ENCODE measurements at regions not wholly inside any gene's neighbourhood (a gene's known extent, or its start where the extent isn't known, plus 50 kb on each side); places are given as distances from the start of the nearest gene placed in this dataset.

DNA sequence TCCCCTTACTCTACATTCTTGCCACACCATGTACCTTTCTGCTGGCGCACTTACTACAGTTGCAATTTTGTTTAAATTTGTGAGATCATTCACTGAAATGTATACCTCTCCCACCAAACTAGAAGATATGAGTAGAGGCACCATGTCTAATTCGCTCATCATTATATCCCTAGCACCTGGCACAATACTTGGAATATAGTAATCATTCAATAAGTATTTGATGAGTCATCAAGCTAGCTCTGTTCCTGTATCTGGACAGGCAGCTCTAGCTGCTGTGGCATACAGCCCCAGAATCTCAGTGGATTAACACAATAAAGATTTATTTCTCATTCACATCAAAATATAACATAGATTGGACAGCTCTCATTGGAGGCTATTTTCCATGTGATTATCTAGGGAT, 245.9 kb downstream of the IDS start:
- H4K20me1 ChIP-seq (ENCODE audit: insufficient read depth, low read length), result no peaks in the 10 kb centered on the region

DNA sequence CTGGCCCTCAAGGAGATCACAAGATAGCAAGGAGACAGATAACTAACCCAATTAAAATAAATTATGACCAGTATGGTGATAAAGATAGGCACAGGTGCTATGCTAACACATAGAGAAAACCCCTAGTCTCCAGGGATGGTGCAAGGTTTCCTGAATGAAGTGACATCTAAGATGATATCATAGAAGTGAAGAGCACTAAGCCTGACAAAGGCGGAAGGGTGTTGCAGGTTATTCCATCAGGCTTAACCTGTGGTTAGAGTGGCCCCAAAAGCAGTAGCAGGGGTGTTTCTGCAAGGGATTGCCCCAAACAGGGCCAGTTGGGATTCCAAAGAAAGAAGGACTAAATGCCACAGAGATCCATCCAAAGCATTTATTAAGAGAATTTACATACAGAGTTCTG, 249.2 kb downstream of the IDS start:
- Histone ChIP-seq H3K4me2 (ENCODE audit: low read length) (no peak overlapping the region), H2AFZ (ENCODE audit: low read depth, low read length) (no peak overlapping the region), H3K79me2 (ENCODE audit: low read length) (no peaks in the 10 kb centered on the region), H3K27ac (ENCODE audit: low read length) (no peak overlapping the region), H3K9me3 (ENCODE audit: insufficient read depth, low read length) (no peaks in the 10 kb centered on the region), H3K27me3 (ENCODE audit: low read depth, low read length) (no peaks in the 10 kb centered on the region), H3K9ac (ENCODE audit: low read length) (no peak overlapping the region), H4K20me1 (ENCODE audit: insufficient read depth, low read length) (no peaks in the 10 kb centered on the region), H3K4me1 (ENCODE audit: low read length) (no peaks in the 10 kb centered on the region), H3K36me3 (replicated peaks; ENCODE audit: low read depth, low read length) (no peaks in the 10 kb centered on the region), H3K4me3 (ENCODE audit: low read length) (no peak overlapping the region)
- no peak for TF ChIP-seq EZH2phosphoT487 (IDR thresholded peaks at IDR 0.05; ENCODE audit: low read depth)
- TF ChIP-seq, protein P1, sequence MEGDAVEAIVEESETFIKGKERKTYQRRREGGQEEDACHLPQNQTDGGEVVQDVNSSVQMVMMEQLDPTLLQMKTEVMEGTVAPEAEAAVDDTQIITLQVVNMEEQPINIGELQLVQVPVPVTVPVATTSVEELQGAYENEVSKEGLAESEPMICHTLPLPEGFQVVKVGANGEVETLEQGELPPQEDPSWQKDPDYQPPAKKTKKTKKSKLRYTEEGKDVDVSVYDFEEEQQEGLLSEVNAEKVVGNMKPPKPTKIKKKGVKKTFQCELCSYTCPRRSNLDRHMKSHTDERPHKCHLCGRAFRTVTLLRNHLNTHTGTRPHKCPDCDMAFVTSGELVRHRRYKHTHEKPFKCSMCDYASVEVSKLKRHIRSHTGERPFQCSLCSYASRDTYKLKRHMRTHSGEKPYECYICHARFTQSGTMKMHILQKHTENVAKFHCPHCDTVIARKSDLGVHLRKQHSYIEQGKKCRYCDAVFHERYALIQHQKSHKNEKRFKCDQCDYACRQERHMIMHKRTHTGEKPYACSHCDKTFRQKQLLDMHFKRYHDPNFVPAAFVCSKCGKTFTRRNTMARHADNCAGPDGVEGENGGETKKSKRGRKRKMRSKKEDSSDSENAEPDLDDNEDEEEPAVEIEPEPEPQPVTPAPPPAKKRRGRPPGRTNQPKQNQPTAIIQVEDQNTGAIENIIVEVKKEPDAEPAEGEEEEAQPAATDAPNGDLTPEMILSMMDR (IDR thresholded peaks at IDR 0.05; ENCODE audit: low read depth, low read length), result no peak

More for the DNA sequence above, 245.9 kb downstream of the IDS start:
- H3K36me3 ChIP-seq (replicated peaks; ENCODE audit: low read depth, low read length), result no peaks in the 10 kb centered on the region
- no peak overlapping the region for H2AFZ ChIP-seq (ENCODE audit: low read depth, low read length)
- no peak overlapping the region for H3K27ac ChIP-seq (ENCODE audit: low read length)
- H3K4me3 ChIP-seq (ENCODE audit: low read length), result no peak overlapping the region
- no peaks in the 10 kb centered on the region for H3K27me3 ChIP-seq (ENCODE audit: low read depth, low read length)
- no peaks in the 10 kb centered on the region for H3K4me1 ChIP-seq (ENCODE audit: low read length)
- H3K79me2 ChIP-seq (ENCODE audit: low read length), result no peaks in the 10 kb centered on the region
- no peak for TF ChIP-seq EZH2phosphoT487 (IDR thresholded peaks at IDR 0.05; ENCODE audit: low read depth)
- TF ChIP-seq, protein P1 (IDR thresholded peaks at IDR 0.05; ENCODE audit: low read depth, low read length), result no peak
- no peak overlapping the region for H3K4me2 ChIP-seq (ENCODE audit: low read length)
- H3K9ac ChIP-seq (ENCODE audit: low read length), result no peak overlapping the region
- no peaks in the 10 kb centered on the region for H3K9me3 ChIP-seq (ENCODE audit: insufficient read depth, low read length)

DNA sequence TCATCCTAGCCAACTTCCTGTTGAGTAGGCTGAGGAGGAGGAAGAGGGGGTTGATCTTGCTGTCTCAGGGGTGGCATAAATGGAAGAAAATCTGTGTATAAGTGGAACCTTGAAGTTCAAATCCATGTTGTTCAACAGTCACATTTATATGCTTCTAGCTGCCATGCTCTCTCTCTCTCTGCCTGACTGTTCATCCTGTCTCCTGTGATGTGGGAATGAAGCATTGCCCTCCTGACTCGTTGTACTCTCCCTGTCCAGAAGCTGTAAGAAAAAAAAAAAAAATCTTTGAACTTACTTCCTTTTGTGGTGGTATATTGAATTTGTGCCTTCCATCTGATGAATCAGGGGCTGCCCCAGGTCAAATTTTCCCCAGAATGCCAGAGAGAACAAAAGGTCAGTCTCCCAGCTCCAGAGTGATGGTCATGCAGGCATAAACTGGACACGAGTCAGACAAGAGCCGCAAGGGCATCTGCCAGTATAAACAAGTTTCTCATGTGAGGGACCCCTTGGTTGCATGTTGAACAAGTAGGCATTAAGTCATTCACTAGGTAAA, 257.0 kb downstream of the IDS start:
- no peaks in the 10 kb centered on the region for H3K36me3 ChIP-seq (replicated peaks; ENCODE audit: low read depth, low read length)
- H3K9me3 ChIP-seq (ENCODE audit: insufficient read depth, low read length), result no peaks in the 10 kb centered on the region
- H2AFZ ChIP-seq (ENCODE audit: low read depth, low read length), result no peak overlapping the region
- TF ChIP-seq EZH2phosphoT487 (IDR thresholded peaks at IDR 0.05; ENCODE audit: low read depth), result no peak
- TF ChIP-seq, protein P1 (IDR thresholded peaks at IDR 0.05; ENCODE audit: low read depth, low read length), result no peak
- no peak overlapping the region for H3K9ac ChIP-seq (ENCODE audit: low read length)
- no peak overlapping the region for H3K27ac ChIP-seq (ENCODE audit: low read length)
- no peaks in the 10 kb centered on the region for H3K79me2 ChIP-seq (ENCODE audit: low read length)
- H3K4me3 ChIP-seq (ENCODE audit: low read length), result no peak overlapping the region
- no peak overlapping the region for H3K4me2 ChIP-seq (ENCODE audit: low read length)
- no peaks in the 10 kb centered on the region for H3K4me1 ChIP-seq (ENCODE audit: low read length)
- no peaks in the 10 kb centered on the region for H3K27me3 ChIP-seq (ENCODE audit: low read depth, low read length)
- no peaks in the 10 kb centered on the region for H4K20me1 ChIP-seq (ENCODE audit: insufficient read depth, low read length)

DNA sequence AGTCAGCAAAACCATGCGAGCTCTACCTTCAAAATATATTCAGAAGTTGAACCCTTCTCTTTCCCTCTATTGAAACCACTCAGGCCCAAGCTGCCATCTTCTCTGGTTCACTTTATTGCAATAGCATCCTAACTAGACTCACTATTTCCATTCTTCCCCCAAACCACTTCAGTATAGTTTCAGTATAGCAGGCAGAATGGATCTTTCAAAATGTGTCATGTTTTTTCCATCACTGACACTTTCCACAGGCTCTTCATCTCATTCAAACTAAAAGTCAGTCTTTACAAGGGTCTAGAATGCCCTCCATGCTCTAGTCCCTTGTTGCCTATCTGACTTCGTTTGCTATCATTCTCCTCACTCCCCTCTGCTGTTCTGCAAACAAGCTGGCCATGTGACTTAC, 274.4 kb downstream of the IDS start:
- Histone ChIP-seq H3K27me3 (ENCODE audit: low read depth, low read length) (no peaks in the 10 kb centered on the region), H3K4me1 (ENCODE audit: low read length) (no peaks in the 10 kb centered on the region), H4K20me1 (ENCODE audit: insufficient read depth, low read length) (no peaks in the 10 kb centered on the region), H3K9ac (ENCODE audit: low read length) (no peak overlapping the region), H3K4me3 (ENCODE audit: low read length) (no peak overlapping the region), H3K4me2 (ENCODE audit: low read length) (no peak overlapping the region), H2AFZ (ENCODE audit: low read depth, low read length) (no peak overlapping the region), H3K36me3 (replicated peaks; ENCODE audit: low read depth, low read length) (no peaks in the 10 kb centered on the region), H3K27ac (ENCODE audit: low read length) (no peak overlapping the region), H3K9me3 (ENCODE audit: insufficient read depth, low read length) (no peaks in the 10 kb centered on the region), H3K79me2 (ENCODE audit: low read length) (no peaks in the 10 kb centered on the region)
- TF ChIP-seq, protein P1 (IDR thresholded peaks at IDR 0.05; ENCODE audit: low read depth, low read length), result no peak
- no peak for TF ChIP-seq EZH2phosphoT487 (IDR thresholded peaks at IDR 0.05; ENCODE audit: low read depth)
